Caco-2 (cell line): ENCODE measurements at regions not wholly inside any gene's neighbourhood (a gene's known extent, or its start where the extent isn't known, plus 50 kb on each side); places are given as distances from the start of the nearest gene placed in this dataset.

Source experiments
- BruUV-seq: library from RNA; stranded (reverse); fragments of 400-500 nt; replicated peaks from 2 replicates; lab custom pipeline; 2021; lab: Mats Ljungman, UMichigan
- CTCF ChIA-PET: fragments of 300-600 bp; sonication (Branson Sonifier 250); formaldehyde crosslinking; loops from one replicate; lab custom pipeline; 2022; ENCODE audit warnings: antibody characterized with exemption; lab: Charles Lee
- POLR2A ChIA-PET: fragments of 300-600 bp; sonication (Branson Sonifier 250); formaldehyde crosslinking; loops from one replicate; lab custom pipeline; 2022; ENCODE audit warnings: antibody characterized with exemption; lab: Charles Lee
- DNase-seq, 2 experiments: peaks; one replicate each; pipeline versions ENCODE4 v3.0.0 to v3.0.0-alpha.2; 2020 to 2022
- H3K27me3 ChIP-seq: replicated peaks from 2 replicates; pipeline ENCODE4 v1.6.0; 2011; ENCODE audit warnings: low read length; ENCODE audit not compliant: control insufficient read depth, insufficient read depth
- H3K36me3 ChIP-seq: 2 replicates; pipeline ENCODE4 v1.5.1; 2011; ENCODE audit warnings: low read length; ENCODE audit not compliant: control insufficient read depth, insufficient read depth
- H3K4me1 ChIP-seq: fragments of 250-450 bp; sonication (Bioruptor Pico); 2 replicates; pipeline ENCODE4 v1.5.1; 2020; ENCODE audit warnings: mild to moderate bottlenecking
- H3K4me3 ChIP-seq: 2 replicates; pipeline ENCODE4 v1.5.1; 2011; ENCODE audit warnings: low read depth, mild to moderate bottlenecking, control low read depth, low read length
- H3K9me3 ChIP-seq: fragments of 250-450 bp; sonication (Bioruptor Pico); 2 replicates; pipeline ENCODE4 v1.5.1; 2020; ENCODE audit warnings: mild to moderate bottlenecking, moderate library complexity
- H3K27ac Mint-ChIP-seq: one replicate; pipeline ENCODE4 v1.8.0; 2022; ENCODE audit warnings: mixed read lengths; ENCODE audit not compliant: unreplicated experiment
- H3K27me3 Mint-ChIP-seq: one replicate; pipeline ENCODE4 v1.8.0; 2022; ENCODE audit warnings: mixed read lengths; ENCODE audit not compliant: insufficient read depth, unreplicated experiment
- H3K36me3 Mint-ChIP-seq: one replicate; pipeline ENCODE4 v1.8.0; 2022; ENCODE audit warnings: mild to moderate bottlenecking, mixed read lengths; ENCODE audit not compliant: insufficient read depth, unreplicated experiment
- H3K4me1 Mint-ChIP-seq: one replicate; pipeline ENCODE4 v1.8.0; 2022; ENCODE audit warnings: low read depth, mixed read lengths; ENCODE audit not compliant: unreplicated experiment
- H3K4me3 Mint-ChIP-seq: one replicate; pipeline ENCODE4 v1.8.0; 2022; ENCODE audit warnings: mild to moderate bottlenecking, moderate library complexity, mixed read lengths; ENCODE audit not compliant: unreplicated experiment
- H3K9me3 Mint-ChIP-seq: one replicate; pipeline ENCODE4 v1.8.0; 2022; ENCODE audit warnings: mixed read lengths; ENCODE audit not compliant: unreplicated experiment
- CTCF ChIP-seq, 2 experiments: fragments of 200-600 bp in 1 of 2; IDR thresholded peaks; 1 replicate in 1 of 2; 2 replicates in 1 of 2; pipeline versions ENCODE4 v1.5.1 to v1.8.0; 2011 to 2022; ENCODE audit warnings: antibody characterized with exemption in 1 of 2, control low read depth in 1 of 2, inconsistent platforms in 1 of 2, low read depth in 1 of 2, low read length in 1 of 2, mild to moderate bottlenecking in 1 of 2, moderate library complexity in 1 of 2; ENCODE audit not compliant: insufficient read depth in 1 of 2, severe bottlenecking in 1 of 2, unreplicated experiment in 1 of 2
- intact Hi-C: fragments of 100-400 bp; cut with micrococcal nuclease; formaldehyde crosslinking; loops from one replicate; pipeline ENCODE4 v1.10.0; 2022; ENCODE audit not compliant: unreplicated experiment

GRCh38 chr20:24868396-24868927 is 80.6 kb upstream of the CST7 start:
- Mint-ChIP-seq H3K4me1 (no peaks in the 10 kb centered on the region), H3K27me3 (peaks cover 8% of the 10 kb centered on the region), H3K9me3 (peaks cover 11% of the 10 kb centered on the region), H3K4me3 (no peak overlapping the region), H3K27ac (no peak overlapping the region), H3K36me3 (no peaks in the 10 kb centered on the region)
- ChIA-PET CTCF (no interaction called here), POLR2A (interaction anchor here (0.6 kb wide), 1 partner anchor 78 kb away, joined by 3 read pairs; no protein-coding TSS in a partner anchor)
- Histone ChIP-seq H3K4me3 (no peak overlapping the region), H3K4me1 (no peaks in the 10 kb centered on the region), H3K36me3 (no peaks in the 10 kb centered on the region), H3K9me3 (peaks cover 18% of the 10 kb centered on the region), H3K27me3 (no peaks in the 10 kb centered on the region; the same call in 1 of the 2 replicates)
- intact Hi-C loops, result no loop called here
- DNase-seq, result no peak
- BruUV-seq, result no TSS peak
- TF ChIP-seq CTCF (IDR thresholded peaks at IDR 0.05; ENCODE audit: insufficient read depth in 1 of 2, low read depth in 1 of 2, low read length in 1 of 2, severe bottlenecking in 1 of 2, unreplicated experiment in 1 of 2), result no peak

- Mint-ChIP-seq H3K27ac (no peak overlapping the region), H3K27me3 (peaks cover 9% of the 10 kb centered on the region), H3K4me3 (no peak overlapping the region), H3K4me1 (no peaks in the 10 kb centered on the region), H3K36me3 (no peaks in the 10 kb centered on the region), H3K9me3 (peaks cover 11% of the 10 kb centered on the region)
- Histone ChIP-seq H3K27me3 (no peaks in the 10 kb centered on the region; the same call in 1 of the 2 replicates), H3K4me3 (no peak overlapping the region), H3K4me1 (no peaks in the 10 kb centered on the region), H3K36me3 (no peaks in the 10 kb centered on the region), H3K9me3 (peaks cover 18% of the 10 kb centered on the region)
- no TSS peak for BruUV-seq
- no peak for TF ChIP-seq CTCF (IDR thresholded peaks at IDR 0.05; ENCODE audit: insufficient read depth in 1 of 2, low read depth in 1 of 2, low read length in 1 of 2, severe bottlenecking in 1 of 2, unreplicated experiment in 1 of 2)
- ChIA-PET POLR2A (interaction anchor here (0.6 kb wide), 1 partner anchor 79 kb away, joined by 3 read pairs; no protein-coding TSS in a partner anchor), CTCF (no interaction called here)
- intact Hi-C loops, result no loop called here
- DNase-seq, result no peak
These were observed 80.1 kb upstream of the CST7 start for GRCh38 chr20:24868959-24869358.

GRCh38 chr20:24870057-24870456 is 79.0 kb upstream of the CST7 start:
- Histone ChIP-seq H3K4me3 (no peak overlapping the region), H3K9me3 (peaks cover 11% of the 10 kb centered on the region), H3K4me1 (no peaks in the 10 kb centered on the region), H3K36me3 (no peaks in the 10 kb centered on the region), H3K27me3 (no peaks in the 10 kb centered on the region; the same call in 1 of the 2 replicates)
- Mint-ChIP-seq H3K27me3 (peaks cover 9% of the 10 kb centered on the region), H3K4me1 (no peaks in the 10 kb centered on the region), H3K9me3 (peaks cover 11% of the 10 kb centered on the region), H3K27ac (no peak overlapping the region), H3K4me3 (no peak overlapping the region), H3K36me3 (no peaks in the 10 kb centered on the region)
- intact Hi-C loops, result no loop called here
- TF ChIP-seq CTCF (IDR thresholded peaks at IDR 0.05; ENCODE audit: insufficient read depth in 1 of 2, low read depth in 1 of 2, low read length in 1 of 2, severe bottlenecking in 1 of 2, unreplicated experiment in 1 of 2), result no peak
- no peak for DNase-seq
- no TSS peak for BruUV-seq
- POLR2A ChIA-PET, result no interaction called here
- CTCF ChIA-PET, result no interaction called here
